ENCODE measurements at regions not wholly inside any gene's neighbourhood (a gene's known extent, or its start where the extent isn't known, plus 50 kb on each side); places are given as distances from the start of the nearest gene placed in this dataset.
"Not testable (repeated sequence)": the region's sequence is repeated elsewhere in the genome, so short reads cannot be mapped to it uniquely, and the experiment has no call there.

- DNase-seq, result no peak
Observed at GRCh38 chr20:22052025-22052650, 346.7 kb downstream of the PAX1 start.

- not testable (repeated sequence) for DNase-seq
Observed at GRCh38 chr20:22045956-22046507, 340.6 kb downstream of the PAX1 start.

- DNase-seq, result no peak
Observed at GRCh38 chr20:22027423-22027822, 322.0 kb downstream of the PAX1 start.

- no peak for DNase-seq
Observed at GRCh38 chr20:22020201-22020600, 314.7 kb downstream of the PAX1 start.

- no peak for DNase-seq
Observed at GRCh38 chr20:22008456-22008855, 303.0 kb downstream of the PAX1 start.

GRCh38 chr20:22006306-22006705 lies 300.8 kb downstream of the PAX1 start:
- no peak for DNase-seq

- no peak for DNase-seq
Observed at GRCh38 chr20:22005535-22005934, 300.1 kb downstream of the PAX1 start.

GRCh38 chr20:22004946-22005345 lies 299.5 kb downstream of the PAX1 start:
- no peak for DNase-seq

- DNase-seq, result no peak
Observed at GRCh38 chr20:22003680-22004079, 298.2 kb downstream of the PAX1 start.

GRCh38 chr20:22001886-22002285 lies 296.4 kb downstream of the PAX1 start:
- DNase-seq, result no peak

GRCh38 chr20:21995461-21995860 lies 290.0 kb downstream of the PAX1 start:
- DNase-seq, result no peak

GRCh38 chr20:21994203-21994602 lies 288.7 kb downstream of the PAX1 start:
- DNase-seq, result no peak

GRCh38 chr20:21982559-21982958 lies 277.1 kb downstream of the PAX1 start:
- DNase-seq, result no peak

GRCh38 chr20:21981597-21982344 lies 276.3 kb downstream of the PAX1 start:
- no peak for DNase-seq

- DNase-seq, result no peak
Observed at GRCh38 chr20:21981179-21981578, 275.7 kb downstream of the PAX1 start.

GRCh38 chr20:21971436-21971835 lies 266.0 kb downstream of the PAX1 start:
- DNase-seq, result no peak

GRCh38 chr20:21968486-21968885 lies 263.0 kb downstream of the PAX1 start:
- DNase-seq, result no peak

- DNase-seq, result no peak
Observed at GRCh38 chr20:21967481-21967880, 262.0 kb downstream of the PAX1 start.

- no peak for DNase-seq
Observed at GRCh38 chr20:21956591-21956990, 251.1 kb downstream of the PAX1 start.

- DNase-seq, result no peak
Observed at GRCh38 chr20:21947406-21947805, 241.9 kb downstream of the PAX1 start.

- DNase-seq, result no peak
Observed at GRCh38 chr20:21944227-21944626, 238.8 kb downstream of the PAX1 start.

GRCh38 chr20:21941941-21942805 lies 236.7 kb downstream of the PAX1 start:
- no peak for DNase-seq

GRCh38 chr20:21936720-21937380 lies 231.4 kb downstream of the PAX1 start:
- DNase-seq, result no peak
